ENCODE measurements at regions not wholly inside any gene's neighbourhood (a gene's known extent, or its start where the extent isn't known, plus 50 kb on each side); places are given as distances from the start of the nearest gene placed in this dataset.

GRCh38 chr21:41689289-41689583, 77.6 kb downstream of the RIPK4 start:
- no peaks in the 10 kb centered on the region for H3K9me3 ChIP-seq (ENCODE audit: insufficient read depth, low read depth, low read length)
- H3K27ac ChIP-seq (ENCODE audit: low read depth, low read length): no peak overlapping the region
- WGBS: 93% methylated on average over 24 of the region's 24 CpGs
- no peaks in the 10 kb centered on the region for H3K36me3 ChIP-seq (ENCODE audit: insufficient read depth, low read length)
- H3K27me3 ChIP-seq (ENCODE audit: insufficient read depth, low read length): no peaks in the 10 kb centered on the region
- no peak overlapping the region for H3K4me3 ChIP-seq (ENCODE audit: low read length)
- peaks cover 6% of the 10 kb centered on the region for H3K4me1 ChIP-seq (ENCODE audit: insufficient read depth, low read length)
- no peak overlapping the region for H3K9ac ChIP-seq (ENCODE audit: low read depth, low read length)

GRCh38 chr21:41687633-41688032, 79.2 kb downstream of the RIPK4 start:
- H3K4me3 ChIP-seq (ENCODE audit: low read length): no peak overlapping the region
- no peaks in the 10 kb centered on the region for H3K36me3 ChIP-seq (ENCODE audit: insufficient read depth, low read length)
- H3K27me3 ChIP-seq (ENCODE audit: insufficient read depth, low read length): no peaks in the 10 kb centered on the region
- H3K27ac ChIP-seq (ENCODE audit: low read depth, low read length): no peak overlapping the region
- WGBS: 93% methylated on average over 2 of the region's 2 CpGs
- peaks cover 6% of the 10 kb centered on the region for H3K4me1 ChIP-seq (ENCODE audit: insufficient read depth, low read length)
- no peaks in the 10 kb centered on the region for H3K9me3 ChIP-seq (ENCODE audit: insufficient read depth, low read depth, low read length)
- no peak overlapping the region for H3K9ac ChIP-seq (ENCODE audit: low read depth, low read length)

- H3K4me1 ChIP-seq (ENCODE audit: insufficient read depth, low read length): peaks cover 6% of the 10 kb centered on the region
- no peaks in the 10 kb centered on the region for H3K9me3 ChIP-seq (ENCODE audit: insufficient read depth, low read depth, low read length)
- no peak overlapping the region for H3K27ac ChIP-seq (ENCODE audit: low read depth, low read length)
- H3K4me3 ChIP-seq (ENCODE audit: low read length): no peak overlapping the region
- WGBS: 86% methylated on average over 9 of the region's 9 CpGs
- no peaks in the 10 kb centered on the region for H3K36me3 ChIP-seq (ENCODE audit: insufficient read depth, low read length)
- H3K27me3 ChIP-seq (ENCODE audit: insufficient read depth, low read length): no peaks in the 10 kb centered on the region
- no peak overlapping the region for H3K9ac ChIP-seq (ENCODE audit: low read depth, low read length)
Observed at GRCh38 chr21:41686664-41687063, 80.2 kb downstream of the RIPK4 start.

- 94% methylated on average over 7 of the region's 8 CpGs for WGBS
- Histone ChIP-seq H3K4me1 (ENCODE audit: insufficient read depth, low read length) (peaks cover 6% of the 10 kb centered on the region), H3K36me3 (ENCODE audit: insufficient read depth, low read length) (no peaks in the 10 kb centered on the region), H3K27ac (ENCODE audit: low read depth, low read length) (no peak overlapping the region), H3K9ac (ENCODE audit: low read depth, low read length) (no peak overlapping the region), H3K27me3 (ENCODE audit: insufficient read depth, low read length) (no peaks in the 10 kb centered on the region), H3K4me3 (ENCODE audit: low read length) (no peak overlapping the region), H3K9me3 (ENCODE audit: insufficient read depth, low read depth, low read length) (no peaks in the 10 kb centered on the region)
Observed at GRCh38 chr21:41685511-41686149, 81.2 kb downstream of the RIPK4 start.

- Histone ChIP-seq H3K4me1 (ENCODE audit: insufficient read depth, low read length) (peaks cover 9% of the 10 kb centered on the region), H3K4me3 (ENCODE audit: low read length) (no peak overlapping the region), H3K27me3 (ENCODE audit: insufficient read depth, low read length) (no peaks in the 10 kb centered on the region), H3K27ac (ENCODE audit: low read depth, low read length) (no peak overlapping the region), H3K9ac (ENCODE audit: low read depth, low read length) (no peak overlapping the region), H3K9me3 (ENCODE audit: insufficient read depth, low read depth, low read length) (no peaks in the 10 kb centered on the region), H3K36me3 (ENCODE audit: insufficient read depth, low read length) (no peaks in the 10 kb centered on the region)
- 58% methylated on average over 26 of the region's 26 CpGs for WGBS
Observed at GRCh38 chr21:41684381-41685245, 82.2 kb downstream of the RIPK4 start.

- H3K27ac ChIP-seq (ENCODE audit: low read depth, low read length): no peak overlapping the region
- H3K4me3 ChIP-seq (ENCODE audit: low read length): no peak overlapping the region
- no peaks in the 10 kb centered on the region for H3K36me3 ChIP-seq (ENCODE audit: insufficient read depth, low read length)
- no peaks in the 10 kb centered on the region for H3K9me3 ChIP-seq (ENCODE audit: insufficient read depth, low read depth, low read length)
- peaks cover 9% of the 10 kb centered on the region for H3K4me1 ChIP-seq (ENCODE audit: insufficient read depth, low read length)
- H3K9ac ChIP-seq (ENCODE audit: low read depth, low read length): no peak overlapping the region
- no peaks in the 10 kb centered on the region for H3K27me3 ChIP-seq (ENCODE audit: insufficient read depth, low read length)
- WGBS: 83% methylated on average over 10 of the region's 10 CpGs
Observed at GRCh38 chr21:41683815-41684214, 83.0 kb downstream of the RIPK4 start.

- H3K36me3 ChIP-seq (ENCODE audit: insufficient read depth, low read length): no peaks in the 10 kb centered on the region
- H3K27me3 ChIP-seq (ENCODE audit: insufficient read depth, low read length): no peaks in the 10 kb centered on the region
- no peak overlapping the region for H3K4me3 ChIP-seq (ENCODE audit: low read length)
- no peak overlapping the region for H3K9ac ChIP-seq (ENCODE audit: low read depth, low read length)
- peaks cover 19% of the 10 kb centered on the region for H3K4me1 ChIP-seq (ENCODE audit: insufficient read depth, low read length)
- whole genome bisulfite sequencing: 76% methylated on average over 17 of the region's 17 CpGs
- H3K9me3 ChIP-seq (ENCODE audit: insufficient read depth, low read depth, low read length): no peaks in the 10 kb centered on the region
- no peak overlapping the region for H3K27ac ChIP-seq (ENCODE audit: low read depth, low read length)
Observed at GRCh38 chr21:41682719-41683179, 84.1 kb downstream of the RIPK4 start.

- 91% methylated on average over 24 of the region's 24 CpGs for WGBS
- no peak overlapping the region for H3K27ac ChIP-seq (ENCODE audit: low read depth, low read length)
Observed at GRCh38 chr21:41681939-41682718, 84.7 kb downstream of the RIPK4 start.

GRCh38 chr21:41681348-41681801, 85.5 kb downstream of the RIPK4 start:
- Histone ChIP-seq H3K36me3 (ENCODE audit: insufficient read depth, low read length) (no peaks in the 10 kb centered on the region), H3K9ac (ENCODE audit: low read depth, low read length) (no peak overlapping the region), H3K4me1 (ENCODE audit: insufficient read depth, low read length) (peaks cover 19% of the 10 kb centered on the region), H3K4me3 (ENCODE audit: low read length) (no peak overlapping the region), H3K9me3 (ENCODE audit: insufficient read depth, low read depth, low read length) (no peaks in the 10 kb centered on the region), H3K27me3 (ENCODE audit: insufficient read depth, low read length) (no peaks in the 10 kb centered on the region), H3K27ac (ENCODE audit: low read depth, low read length) (no peak overlapping the region)
- 93% methylated on average over 20 of the region's 20 CpGs for WGBS

More at GRCh38 chr21:41681939-41682718, 84.7 kb downstream of the RIPK4 start:
- Histone ChIP-seq H3K36me3 (ENCODE audit: insufficient read depth, low read length) (no peaks in the 10 kb centered on the region), H3K4me1 (ENCODE audit: insufficient read depth, low read length) (peaks cover 19% of the 10 kb centered on the region), H3K9ac (ENCODE audit: low read depth, low read length) (no peak overlapping the region), H3K27me3 (ENCODE audit: insufficient read depth, low read length) (no peaks in the 10 kb centered on the region), H3K4me3 (ENCODE audit: low read length) (no peak overlapping the region), H3K9me3 (ENCODE audit: insufficient read depth, low read depth, low read length) (no peaks in the 10 kb centered on the region)

- WGBS: 89% methylated on average over 23 of the region's 23 CpGs
- Histone ChIP-seq H3K9me3 (ENCODE audit: insufficient read depth, low read depth, low read length) (no peaks in the 10 kb centered on the region), H3K9ac (ENCODE audit: low read depth, low read length) (no peak overlapping the region), H3K27ac (ENCODE audit: low read depth, low read length) (no peak overlapping the region), H3K4me1 (ENCODE audit: insufficient read depth, low read length) (peaks cover 19% of the 10 kb centered on the region), H3K27me3 (ENCODE audit: insufficient read depth, low read length) (no peaks in the 10 kb centered on the region), H3K4me3 (ENCODE audit: low read length) (no peak overlapping the region), H3K36me3 (ENCODE audit: insufficient read depth, low read length) (no peaks in the 10 kb centered on the region)
Observed at GRCh38 chr21:41680444-41681347, 86.2 kb downstream of the RIPK4 start.
